ENCODE measurements at regions not wholly inside any gene's neighbourhood (a gene's known extent, or its start where the extent isn't known, plus 50 kb on each side); places are given as distances from the start of the nearest gene placed in this dataset.

GRCh38 chr5:142472306-142472951 is 147.6 kb upstream of the SPRY4 start:
- no peaks in the 10 kb centered on the region for H3K9me3 ChIP-seq (replicated peaks; ENCODE audit: control insufficient read depth, insufficient read depth, low read length)
- dilution Hi-C loops (cut with MboI; ENCODE audit: extremely low pct_ligation_motif_present, low sequenced_read_pairs), result no loop called here
- H3K9me1 ChIP-seq (replicated peaks; ENCODE audit: control insufficient read depth, extremely low read depth, insufficient read depth, low read length), result no peaks in the 10 kb centered on the region
- FAIRE-seq (peak; percentile 76), DNase-seq (ENCODE audit: low read depth, low spot score) (peak; percentile 83)
- no TSS peak for BruUV-seq (replicated peaks)
- H3K79me2 ChIP-seq (ENCODE audit: control insufficient read depth, insufficient read depth, low read length), result no peaks in the 10 kb centered on the region
- H3K27me3 ChIP-seq (ENCODE audit: control insufficient read depth in 2 of 2, insufficient read depth in 2 of 2, low read length in 2 of 2), result no peaks in the 10 kb centered on the region
- H3K27ac ChIP-seq (ENCODE audit: insufficient read depth, low read depth, low read length), result peak overlapping the region; percentile 82
- intact Hi-C loops (cut with micrococcal nuclease), result loop anchor here (1.0 kb wide), 6 partner anchors 26 to 147 kb away; partner anchors contain the start of gene SPRY4
- TF ChIP-seq POLR2A (IDR thresholded peaks at IDR 0.05; ENCODE audit: low read depth, low read length) (peak; percentile 30), POLR2AphosphoS5 (IDR thresholded peaks at IDR 0.05; ENCODE audit: insufficient read depth, low read depth, low read length) (peak; percentile 87), GATA2 (IDR thresholded peaks at IDR 0.05; ENCODE audit: insufficient read depth, insufficient read length, low read depth, low read length) (peak; percentile 47), EZH2 (IDR thresholded peaks at IDR 0.05; ENCODE audit: borderline replicate concordance, low read depth, low read length, severe bottlenecking) (no peak), JUN (IDR thresholded peaks at IDR 0.05; ENCODE audit: borderline replicate concordance, insufficient read depth, insufficient read length, low read depth) (peak; percentile 95), FOS (IDR thresholded peaks at IDR 0.05; ENCODE audit: borderline replicate concordance, insufficient read depth, low read length) (peak; percentile 95), MYC (IDR thresholded peaks at IDR 0.05; ENCODE audit: low read depth, low read length) (no peak)
- TF ChIP-seq, protein P1, sequence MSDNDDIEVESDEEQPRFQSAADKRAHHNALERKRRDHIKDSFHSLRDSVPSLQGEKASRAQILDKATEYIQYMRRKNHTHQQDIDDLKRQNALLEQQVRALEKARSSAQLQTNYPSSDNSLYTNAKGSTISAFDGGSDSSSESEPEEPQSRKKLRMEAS (IDR thresholded peaks at IDR 0.05; ENCODE audit: insufficient read depth, insufficient read length), result no peak
- TF ChIP-seq, protein P2, sequence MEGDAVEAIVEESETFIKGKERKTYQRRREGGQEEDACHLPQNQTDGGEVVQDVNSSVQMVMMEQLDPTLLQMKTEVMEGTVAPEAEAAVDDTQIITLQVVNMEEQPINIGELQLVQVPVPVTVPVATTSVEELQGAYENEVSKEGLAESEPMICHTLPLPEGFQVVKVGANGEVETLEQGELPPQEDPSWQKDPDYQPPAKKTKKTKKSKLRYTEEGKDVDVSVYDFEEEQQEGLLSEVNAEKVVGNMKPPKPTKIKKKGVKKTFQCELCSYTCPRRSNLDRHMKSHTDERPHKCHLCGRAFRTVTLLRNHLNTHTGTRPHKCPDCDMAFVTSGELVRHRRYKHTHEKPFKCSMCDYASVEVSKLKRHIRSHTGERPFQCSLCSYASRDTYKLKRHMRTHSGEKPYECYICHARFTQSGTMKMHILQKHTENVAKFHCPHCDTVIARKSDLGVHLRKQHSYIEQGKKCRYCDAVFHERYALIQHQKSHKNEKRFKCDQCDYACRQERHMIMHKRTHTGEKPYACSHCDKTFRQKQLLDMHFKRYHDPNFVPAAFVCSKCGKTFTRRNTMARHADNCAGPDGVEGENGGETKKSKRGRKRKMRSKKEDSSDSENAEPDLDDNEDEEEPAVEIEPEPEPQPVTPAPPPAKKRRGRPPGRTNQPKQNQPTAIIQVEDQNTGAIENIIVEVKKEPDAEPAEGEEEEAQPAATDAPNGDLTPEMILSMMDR (IDR thresholded peaks at IDR 0.05; ENCODE audit: extremely low read depth in 1 of 2, insufficient read depth in 1 of 2, low read depth in 1 of 2, low read length in 2 of 2), result no peak
- POLR2A ChIA-PET, result no interaction called here
- CTCF ChIA-PET, result interaction anchor here (1.1 kb wide), 1 partner anchor 26 kb away, joined by 3 read pairs; no protein-coding TSS in a partner anchor
- H3K4me2 ChIP-seq (ENCODE audit: insufficient read depth, low read length), result peak overlapping the region; percentile 74
- peaks cover 16% of the 10 kb centered on the region for H3K4me1 ChIP-seq (ENCODE audit: control insufficient read depth, extremely low read depth, insufficient read depth, low read length)
- H2AFZ ChIP-seq (ENCODE audit: low read depth, low read length), result no peak overlapping the region
- H3K4me3 ChIP-seq (replicated peaks in 1 of 3; ENCODE audit: insufficient read depth in 1 of 3, low read depth in 1 of 3, low read length in 3 of 3), result no peak overlapping the region
- H4K20me1 ChIP-seq (replicated peaks; ENCODE audit: control insufficient read depth, extremely low read depth, insufficient read depth, low read length), result no peaks in the 10 kb centered on the region
- H3K36me3 ChIP-seq (ENCODE audit: control insufficient read depth in 2 of 2, extremely low read depth in 1 of 2, insufficient read depth in 2 of 2, low read length in 2 of 2), result no peaks in the 10 kb centered on the region
- peak overlapping the region; percentile 24 for H3K9ac ChIP-seq (replicated peaks; ENCODE audit: extremely low read depth, insufficient read depth, low read length)
